ENCODE measurements at regions not wholly inside any gene's neighbourhood (a gene's known extent, or its start where the extent isn't known, plus 50 kb on each side); places are given as distances from the start of the nearest gene placed in this dataset.

- WGBS (ENCODE audit: insufficient coverage) = no CpG with 5 or more reads among the region's 1 CpG
- H3K27ac Mint-ChIP-seq = no peak overlapping the region
Measured at GRCh38 chr11:122181893-122182292, 65.9 kb upstream of the BLID start.

GRCh38 chr11:122181372-122181771, 65.4 kb upstream of the BLID start:
- no peaks in the 10 kb centered on the region for H3K27me3 ChIP-seq (ENCODE audit: control insufficient read depth, insufficient read depth, low read length)
- ATAC-seq (no peak), DNase-seq (no peak)
- no peaks in the 10 kb centered on the region for H3K36me3 ChIP-seq (ENCODE audit: control insufficient read depth, insufficient read depth, low read length)
- Mint-ChIP-seq H3K4me1 (no peaks in the 10 kb centered on the region), H3K4me3 (no peak overlapping the region), H3K27me3 (ENCODE audit: low read depth in 2 of 2) (peaks cover 20 to 24% of the 10 kb centered on the region in 2 donors), H3K27ac (no peak overlapping the region), H3K36me3 (no peaks in the 10 kb centered on the region), H3K9me3 (no peaks in the 10 kb centered on the region)
- no peak overlapping the region for H3K27ac ChIP-seq (ENCODE audit: low read length)
- intact Hi-C loops (cut with micrococcal nuclease) = no loop called here
- WGBS (ENCODE audit: insufficient coverage) = no CpG with 5 or more reads among the region's 1 CpG
- H3K9me3 ChIP-seq (ENCODE audit: control insufficient read depth, insufficient read depth, low read length) = no peaks in the 10 kb centered on the region
- no peak for TF ChIP-seq CTCF (IDR thresholded peaks at IDR 0.05)
- H3K4me1 ChIP-seq (ENCODE audit: control insufficient read depth, insufficient read depth, low read length) = no peaks in the 10 kb centered on the region
- no peak overlapping the region for H3K4me3 ChIP-seq (ENCODE audit: low read length)

More at GRCh38 chr11:122181893-122182292, 65.9 kb upstream of the BLID start:
- Histone ChIP-seq H3K4me3 (ENCODE audit: low read length) (no peak overlapping the region), H3K27ac (ENCODE audit: low read length) (no peak overlapping the region), H3K4me1 (ENCODE audit: control insufficient read depth, insufficient read depth, low read length) (no peaks in the 10 kb centered on the region), H3K27me3 (ENCODE audit: control insufficient read depth, insufficient read depth, low read length) (no peaks in the 10 kb centered on the region), H3K9me3 (ENCODE audit: control insufficient read depth, insufficient read depth, low read length) (no peaks in the 10 kb centered on the region), H3K36me3 (ENCODE audit: control insufficient read depth, insufficient read depth, low read length) (no peaks in the 10 kb centered on the region)
- Mint-ChIP-seq H3K4me3 (no peak overlapping the region), H3K4me1 (no peaks in the 10 kb centered on the region), H3K27me3 (ENCODE audit: low read depth in 2 of 2) (peaks cover 16 to 18% of the 10 kb centered on the region in 2 donors), H3K9me3 (no peaks in the 10 kb centered on the region), H3K36me3 (no peaks in the 10 kb centered on the region)
- ATAC-seq (no peak), DNase-seq (no peak)
- no peak for TF ChIP-seq CTCF (IDR thresholded peaks at IDR 0.05)
- intact Hi-C loops (cut with micrococcal nuclease) = no loop called here

GRCh38 chr11:122179961-122180834, 64.2 kb upstream of the BLID start:
- intact Hi-C loops (cut with micrococcal nuclease) = no loop called here
- Mint-ChIP-seq H3K4me3 (no peak overlapping the region), H3K36me3 (no peaks in the 10 kb centered on the region), H3K27ac (no peak overlapping the region), H3K27me3 (ENCODE audit: low read depth in 2 of 2) (peaks cover 19 to 24% of the 10 kb centered on the region in 2 donors), H3K9me3 (no peaks in the 10 kb centered on the region), H3K4me1 (no peaks in the 10 kb centered on the region)
- no peaks in the 10 kb centered on the region for H3K4me1 ChIP-seq (ENCODE audit: control insufficient read depth, insufficient read depth, low read length)
- TF ChIP-seq CTCF (IDR thresholded peaks at IDR 0.05) = no peak
- ATAC-seq = no peak
- no peaks in the 10 kb centered on the region for H3K9me3 ChIP-seq (ENCODE audit: control insufficient read depth, insufficient read depth, low read length)
- no peak overlapping the region for H3K27ac ChIP-seq (ENCODE audit: low read length)
- no peak for DNase-seq
- no peak overlapping the region for H3K4me3 ChIP-seq (ENCODE audit: low read length)
- H3K27me3 ChIP-seq (ENCODE audit: control insufficient read depth, insufficient read depth, low read length) = no peaks in the 10 kb centered on the region
- WGBS (ENCODE audit: insufficient coverage) = 70% methylated on average over 7 of the region's 8 CpGs
- H3K36me3 ChIP-seq (ENCODE audit: control insufficient read depth, insufficient read depth, low read length) = no peaks in the 10 kb centered on the region

GRCh38 chr11:122178795-122179194, 62.8 kb upstream of the BLID start:
- no peak for ATAC-seq
- H3K27ac Mint-ChIP-seq = no peak overlapping the region
- Histone ChIP-seq H3K27ac (ENCODE audit: low read length) (no peak overlapping the region), H3K27me3 (ENCODE audit: control insufficient read depth, insufficient read depth, low read length) (no peaks in the 10 kb centered on the region), H3K4me1 (ENCODE audit: control insufficient read depth, insufficient read depth, low read length) (no peaks in the 10 kb centered on the region), H3K9me3 (ENCODE audit: control insufficient read depth, insufficient read depth, low read length) (no peaks in the 10 kb centered on the region), H3K36me3 (ENCODE audit: control insufficient read depth, insufficient read depth, low read length) (no peaks in the 10 kb centered on the region), H3K4me3 (ENCODE audit: low read length) (no peak overlapping the region)
- no peaks in the 10 kb centered on the region for H3K4me1 Mint-ChIP-seq
- WGBS (ENCODE audit: insufficient coverage) = 76% methylated on average over 5 of the region's 5 CpGs
- H3K4me3 Mint-ChIP-seq = no peak overlapping the region
- no peaks in the 10 kb centered on the region for H3K36me3 Mint-ChIP-seq
- intact Hi-C loops (cut with micrococcal nuclease) = no loop called here
- no peak for TF ChIP-seq CTCF (IDR thresholded peaks at IDR 0.05)
- no peak for DNase-seq
- peaks cover 11 to 14% of the 10 kb centered on the region in 2 donors for H3K27me3 Mint-ChIP-seq (ENCODE audit: low read depth in 2 of 2)
- no peaks in the 10 kb centered on the region for H3K9me3 Mint-ChIP-seq

All from natural killer cell (primary cell).